Mesenchymal stem cell (in vitro differentiated cells and primary cell): ENCODE measurements at regions not wholly inside any gene's neighbourhood (a gene's known extent, or its start where the extent isn't known, plus 50 kb on each side); places are given as distances from the start of the nearest gene placed in this dataset.

Source experiments
- DNase-seq: peaks from one replicate; pipeline ENCODE4 v3.0.0-alpha.2; 2013
- H2AFZ ChIP-seq: one replicate; pipeline ENCODE4 v1.6.1; 2013; ENCODE audit warnings: low read depth, mild to moderate bottlenecking, control low read depth, inconsistent platforms, low read length, moderate library complexity
- H2AK5ac ChIP-seq: 2 replicates; pipeline ENCODE4 v1.6.1; 2013; ENCODE audit warnings: low read length, moderate library complexity, mild to moderate bottlenecking, inconsistent platforms; ENCODE audit not compliant: severe bottlenecking
- H2BK120ac ChIP-seq: one replicate; pipeline ENCODE4 v1.6.1; 2013; ENCODE audit warnings: low read depth, mild to moderate bottlenecking, inconsistent platforms, low read length, moderate library complexity
- H2BK12ac ChIP-seq, 2 experiments: one replicate each; pipeline ENCODE4 v1.6.1; 2013; ENCODE audit warnings: inconsistent platforms in 2 of 2, low read length in 2 of 2, mild to moderate bottlenecking in 2 of 2, moderate library complexity in 2 of 2, control low read depth in 1 of 2
- H2BK15ac ChIP-seq: one replicate; pipeline ENCODE4 v1.6.1; 2013; ENCODE audit warnings: mild to moderate bottlenecking, low read depth, inconsistent platforms; ENCODE audit not compliant: poor library complexity, severe bottlenecking
- H2BK5ac ChIP-seq: 2 replicates; pipeline ENCODE4 v1.6.1; 2013; ENCODE audit warnings: low read depth, mild to moderate bottlenecking, low read length, control low read depth, inconsistent platforms; ENCODE audit not compliant: poor library complexity, severe bottlenecking
- H3K14ac ChIP-seq, 2 experiments: one replicate each; pipeline ENCODE4 v1.6.1; 2013; ENCODE audit warnings: inconsistent platforms in 2 of 2, low read length in 2 of 2, control low read depth in 1 of 2, mild to moderate bottlenecking in 1 of 2, moderate library complexity in 1 of 2
- H3K18ac ChIP-seq, 2 experiments: one replicate each; pipeline ENCODE4 v1.6.1; 2013; ENCODE audit warnings: inconsistent platforms in 2 of 2, low read length in 2 of 2, control low read depth in 1 of 2, low read depth in 1 of 2, mild to moderate bottlenecking in 1 of 2
- H3K23ac ChIP-seq, 2 experiments: one replicate each; pipeline ENCODE4 v1.6.1; 2013; ENCODE audit warnings: inconsistent platforms in 2 of 2, low read length in 2 of 2, mild to moderate bottlenecking in 2 of 2, moderate library complexity in 2 of 2, control low read depth in 1 of 2
- H3K27ac ChIP-seq: 2 replicates; pipeline ENCODE4 v1.5.1; 2013; ENCODE audit warnings: mild to moderate bottlenecking, moderate library complexity, low read length, control low read depth, inconsistent platforms; ENCODE audit not compliant: poor library complexity, severe bottlenecking
- H3K27me3 ChIP-seq, 2 experiments: 2 replicates each; pipeline versions ENCODE4 v1.6.1 to v1.7.0; 2013; ENCODE audit warnings: low read length in 2 of 2, mild to moderate bottlenecking in 2 of 2, moderate library complexity in 2 of 2, control low read depth in 1 of 2, inconsistent platforms in 1 of 2; ENCODE audit not compliant: control insufficient read depth in 1 of 2, insufficient read depth in 1 of 2
- H3K36me3 ChIP-seq, 2 experiments: 2 replicates each; pipeline versions ENCODE4 v1.6.1 to v1.7.0; 2013; ENCODE audit warnings: low read length in 2 of 2, control low read depth in 1 of 2, inconsistent platforms in 1 of 2, low read depth in 1 of 2, mild to moderate bottlenecking in 1 of 2; ENCODE audit not compliant: insufficient read depth in 2 of 2, control insufficient read depth in 1 of 2
- H3K4ac ChIP-seq, 2 experiments: one replicate each; pipeline ENCODE4 v1.6.1; 2013; ENCODE audit warnings: inconsistent platforms in 2 of 2, low read length in 2 of 2, mild to moderate bottlenecking in 2 of 2, moderate library complexity in 2 of 2, control low read depth in 1 of 2, low read depth in 1 of 2
- H3K4me1 ChIP-seq: 2 replicates; pipeline ENCODE4 v1.6.1; 2013; ENCODE audit warnings: low read depth, low read length, control low read depth; ENCODE audit not compliant: control insufficient read depth, insufficient read depth
- H3K4me2 ChIP-seq: 2 replicates; pipeline ENCODE4 v1.6.1; 2013; ENCODE audit warnings: low read length, mild to moderate bottlenecking, inconsistent platforms; ENCODE audit not compliant: poor library complexity, severe bottlenecking
- H3K4me3 ChIP-seq, 2 experiments: 2 replicates each; pipeline versions ENCODE4 v1.5.1 to v1.7.0; 2013; ENCODE audit warnings: low read length in 2 of 2, mild to moderate bottlenecking in 2 of 2, control low read depth in 1 of 2, low read depth in 1 of 2; ENCODE audit not compliant: insufficient read depth in 1 of 2
- H3K79me1 ChIP-seq: replicated peaks from 2 replicates; pipeline ENCODE4 v1.6.1; 2013; ENCODE audit warnings: mild to moderate bottlenecking, control low read depth, low read length, inconsistent platforms; ENCODE audit not compliant: poor library complexity, severe bottlenecking
- H3K9ac ChIP-seq: 2 replicates; pipeline ENCODE4 v1.7.0; 2013; ENCODE audit warnings: mild to moderate bottlenecking, low read length, moderate library complexity
- H3K9me3 ChIP-seq: 2 replicates; pipeline ENCODE4 v1.7.0; 2013; ENCODE audit warnings: mild to moderate bottlenecking, low read length; ENCODE audit not compliant: control insufficient read depth
- H4K8ac ChIP-seq: one replicate; pipeline ENCODE4 v1.6.1; 2013; ENCODE audit warnings: inconsistent platforms, mild to moderate bottlenecking, low read length, moderate library complexity
- H4K91ac ChIP-seq: one replicate; pipeline ENCODE4 v1.6.1; 2013; ENCODE audit warnings: mild to moderate bottlenecking, low read length, inconsistent platforms
- WGBS: methylation state at CpG from one replicate; pipeline ENCODE4 v1.1.7; 2013; ENCODE audit warnings: mixed read lengths; 5-methylcytosine and 5-hydroxymethylcytosine counted together

GRCh38 chr5:62167561-62168057 lies 138.4 kb upstream of the KIF2A start:
- Histone ChIP-seq H3K79me1 (no peaks in the 10 kb centered on the region), H2BK12ac (no peak overlapping the region), H3K4me3 (no peak overlapping the region), H2BK5ac (no peak overlapping the region), H3K9ac (no peak overlapping the region), H2BK120ac (no peak overlapping the region), H3K27ac (no peak overlapping the region), H3K36me3 (no peaks in the 10 kb centered on the region), H3K23ac (no peak overlapping the region), H3K4ac (no peak overlapping the region), H3K14ac (no peak overlapping the region), H3K18ac (no peak overlapping the region), H2AFZ (no peak overlapping the region), H3K4me1 (no peaks in the 10 kb centered on the region), H4K91ac (no peak overlapping the region), H3K27me3 (peaks cover 12 to 25% of the 10 kb centered on the region in 2 experiments), H4K8ac (no peak overlapping the region), H3K4me2 (no peak overlapping the region), H3K9me3 (peaks cover 1% of the 10 kb centered on the region), H2BK15ac (no peak overlapping the region), H2AK5ac (no peak overlapping the region)
- WGBS: 62% methylated on average over 3 of the region's 3 CpGs
- DNase-seq: no peak

- WGBS: 65% methylated on average over 6 of the region's 7 CpGs
- H2AFZ ChIP-seq: no peak overlapping the region
- no peaks in the 10 kb centered on the region for H3K9me3 ChIP-seq
- no peak overlapping the region for H3K14ac ChIP-seq
- no peak overlapping the region for H2BK15ac ChIP-seq
- H3K79me1 ChIP-seq: no peaks in the 10 kb centered on the region
- no peak overlapping the region for H3K4ac ChIP-seq
- H3K36me3 ChIP-seq: no peaks in the 10 kb centered on the region
- no peak overlapping the region for H3K4me3 ChIP-seq
- H3K4me1 ChIP-seq: no peaks in the 10 kb centered on the region
- H4K91ac ChIP-seq: no peak overlapping the region
- H3K18ac ChIP-seq: no peak overlapping the region
- no peak overlapping the region for H2BK5ac ChIP-seq
- no peak overlapping the region for H3K23ac ChIP-seq
- peaks cover 12 to 25% of the 10 kb centered on the region in 2 experiments for H3K27me3 ChIP-seq
- H3K27ac ChIP-seq: no peak overlapping the region
- DNase-seq: no peak
- H2BK12ac ChIP-seq: no peak overlapping the region
- H2BK120ac ChIP-seq: no peak overlapping the region
- H3K4me2 ChIP-seq: no peak overlapping the region
- H3K9ac ChIP-seq: no peak overlapping the region
- H4K8ac ChIP-seq: no peak overlapping the region
- no peak overlapping the region for H2AK5ac ChIP-seq
Observed at GRCh38 chr5:62168506-62169281, 137.3 kb upstream of the KIF2A start.

GRCh38 chr5:62178258-62178657 lies 127.7 kb upstream of the KIF2A start:
- Histone ChIP-seq H2AFZ (no peak overlapping the region), H2BK15ac (no peak overlapping the region), H3K4me1 (no peaks in the 10 kb centered on the region), H4K8ac (no peak overlapping the region), H3K4me2 (no peak overlapping the region), H3K27me3 (peaks cover 12 to 14% of the 10 kb centered on the region in 2 experiments), H3K4ac (no peak overlapping the region), H2BK5ac (no peak overlapping the region), H3K36me3 (no peaks in the 10 kb centered on the region), H3K9ac (no peak overlapping the region), H2BK120ac (no peak overlapping the region), H2BK12ac (no peak overlapping the region), H3K23ac (no peak overlapping the region), H3K4me3 (no peak overlapping the region), H3K79me1 (no peaks in the 10 kb centered on the region), H2AK5ac (no peak overlapping the region), H4K91ac (no peak overlapping the region), H3K27ac (no peak overlapping the region), H3K9me3 (no peaks in the 10 kb centered on the region), H3K14ac (no peak overlapping the region), H3K18ac (no peak overlapping the region)
- WGBS: 78% methylated on average over 5 of the region's 5 CpGs
- DNase-seq: no peak

- no peak overlapping the region for H3K18ac ChIP-seq
- no peak overlapping the region for H4K91ac ChIP-seq
- no peak overlapping the region for H3K27ac ChIP-seq
- no peak overlapping the region for H3K9ac ChIP-seq
- no peak overlapping the region for H3K4me3 ChIP-seq
- H3K23ac ChIP-seq: no peak overlapping the region
- H2BK15ac ChIP-seq: no peak overlapping the region
- H4K8ac ChIP-seq: no peak overlapping the region
- H2BK12ac ChIP-seq: no peak overlapping the region
- no peak overlapping the region for H2BK120ac ChIP-seq
- H3K9me3 ChIP-seq: no peaks in the 10 kb centered on the region
- H3K14ac ChIP-seq: no peak overlapping the region
- no peak overlapping the region for H2AK5ac ChIP-seq
- no peaks in the 10 kb centered on the region for H3K4me1 ChIP-seq
- no peak overlapping the region for H2BK5ac ChIP-seq
- no peaks in the 10 kb centered on the region for H3K79me1 ChIP-seq
- no peak for DNase-seq
- H3K36me3 ChIP-seq: no peaks in the 10 kb centered on the region
- WGBS: 56% methylated on average over 1 of the region's 1 CpG
- H2AFZ ChIP-seq: no peak overlapping the region
- no peak overlapping the region for H3K4me2 ChIP-seq
- H3K27me3 ChIP-seq: peaks cover under 1 to 7% of the 10 kb centered on the region in 2 experiments
- no peak overlapping the region for H3K4ac ChIP-seq
Observed at GRCh38 chr5:62182802-62183201, 123.2 kb upstream of the KIF2A start.
